ENCODE measurements at regions not wholly inside any gene's neighbourhood (a gene's known extent, or its start where the extent isn't known, plus 50 kb on each side); places are given as distances from the start of the nearest gene placed in this dataset.

- DNase-seq (ENCODE audit: low spot score) = no peak
Measured at GRCh38 chr12:74483057-74483456, 54.6 kb upstream of the ATXN7L3B start.

All from D341Med (cell line).